NCI-H128 (cell line): ENCODE measurements at regions not wholly inside any gene's neighbourhood (a gene's known extent, or its start where the extent isn't known, plus 50 kb on each side); places are given as distances from the start of the nearest gene placed in this dataset.

Experiments used
- DNase-seq: peaks from one replicate; lab custom pipeline; 2025; ENCODE audit not compliant: unreplicated experiment; lab: John Stamatoyannopoulos, UW

DNA sequence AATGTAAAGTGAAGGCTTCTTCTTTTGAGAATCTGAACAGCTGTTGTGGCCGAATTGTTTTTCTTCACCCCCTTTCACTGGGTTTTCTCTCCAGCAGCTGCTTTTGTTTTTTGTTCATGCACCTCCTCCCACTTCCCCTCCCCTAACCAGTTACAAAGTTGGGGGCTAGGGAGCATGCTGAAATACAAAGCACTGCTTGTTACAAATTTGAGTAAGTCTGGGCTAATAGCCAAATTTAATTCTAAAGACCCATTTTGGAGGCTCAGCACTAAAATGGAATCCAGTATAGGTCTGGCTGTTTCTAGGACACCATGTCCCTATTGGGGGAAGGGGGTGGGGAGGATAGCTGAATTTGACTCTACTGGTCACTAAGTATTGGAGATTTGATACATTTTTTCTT, 89.2 kb upstream of the GPM6B start:
- no peak for DNase-seq

GRCh38 chrX:13903405-13903804, 86.5 kb upstream of the GPM6B start:
- no peak for DNase-seq

- no peak for DNase-seq
These were observed 85.5 kb upstream of the GPM6B start for GRCh38 chrX:13902406-13902805.

DNA sequence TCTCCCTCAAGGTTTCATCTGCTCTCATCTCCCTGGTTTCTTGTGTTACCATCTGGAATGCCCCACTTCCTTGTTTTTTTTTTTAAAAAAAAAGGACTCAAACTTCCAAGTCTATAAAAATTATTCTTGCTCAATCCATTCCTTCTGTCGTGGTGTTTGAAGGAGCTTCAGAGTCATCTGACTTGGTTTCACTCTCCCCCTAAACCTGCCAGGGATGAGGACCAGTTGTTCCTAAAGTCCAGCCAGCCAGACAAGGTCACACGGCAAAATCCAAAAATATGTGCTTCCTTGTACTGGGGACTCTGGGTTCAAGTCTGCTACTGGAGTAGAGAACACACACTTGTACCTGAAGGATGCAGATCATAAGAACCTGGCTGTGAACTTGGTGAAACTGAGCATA, 84.5 kb upstream of the GPM6B start:
- no peak for DNase-seq

- DNase-seq = no peak
These were observed 83.5 kb upstream of the GPM6B start for GRCh38 chrX:13900351-13900750.

DNA sequence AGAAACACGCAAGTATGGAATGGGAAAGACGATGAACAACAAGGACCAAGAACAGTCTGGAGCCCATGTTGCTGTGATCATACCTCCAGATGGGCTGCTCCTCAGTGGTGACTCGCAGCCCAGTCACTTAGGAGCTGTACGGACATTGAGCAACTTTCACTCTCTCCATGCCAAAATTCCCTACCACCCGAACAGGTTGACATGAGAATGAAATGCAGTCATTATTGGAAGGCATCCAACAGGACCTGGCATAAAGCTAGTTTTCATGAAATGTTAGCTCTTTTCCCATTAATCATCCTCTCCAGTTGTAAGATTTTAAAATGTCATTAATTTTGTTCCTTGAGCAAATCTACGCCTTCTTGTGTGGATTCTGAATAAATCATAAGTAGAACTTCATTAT, 82.7 kb upstream of the GPM6B start:
- DNase-seq = no peak

- DNase-seq = no peak
These were observed 81.7 kb upstream of the GPM6B start for GRCh38 chrX:13898603-13899002.

GRCh38 chrX:13898083-13898482, 81.2 kb upstream of the GPM6B start:
- DNase-seq = no peak

- DNase-seq = no peak
These were observed 80.7 kb upstream of the GPM6B start for GRCh38 chrX:13897566-13897965.

DNA sequence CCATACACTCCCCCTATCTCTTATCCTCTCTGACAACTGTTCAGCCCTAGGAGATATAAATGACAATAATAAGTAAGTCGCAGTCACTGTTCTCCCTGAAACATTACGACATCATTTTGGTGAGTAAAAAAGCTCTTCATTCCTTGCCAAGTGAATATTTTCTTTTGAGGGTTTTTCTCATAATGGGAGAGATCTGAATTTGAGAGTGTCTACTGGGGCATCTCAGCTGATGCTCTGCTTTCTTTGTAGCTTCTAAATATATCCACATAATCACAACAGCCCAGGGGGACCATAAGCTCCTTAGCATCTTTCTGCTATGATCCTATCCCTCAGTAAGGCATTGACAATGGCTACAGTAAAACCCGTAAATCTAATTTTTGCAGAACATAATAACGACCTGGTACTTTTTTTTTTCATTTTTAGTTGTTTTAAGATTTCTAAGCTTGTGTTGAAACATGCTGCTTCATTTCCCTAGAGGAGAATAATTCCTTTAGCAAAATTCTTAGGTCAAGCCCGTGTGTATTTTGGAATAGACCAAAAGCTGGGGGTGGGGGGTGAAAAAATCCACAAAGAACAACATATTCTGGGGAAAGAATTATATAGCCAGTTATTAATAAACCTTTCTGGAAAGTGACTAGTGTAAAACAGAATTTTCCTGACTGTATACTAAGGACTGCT, 78.1 kb upstream of the GPM6B start:
- DNase-seq = no peak

GRCh38 chrX:13893826-13894225, 76.9 kb upstream of the GPM6B start:
- DNase-seq = no peak

DNA sequence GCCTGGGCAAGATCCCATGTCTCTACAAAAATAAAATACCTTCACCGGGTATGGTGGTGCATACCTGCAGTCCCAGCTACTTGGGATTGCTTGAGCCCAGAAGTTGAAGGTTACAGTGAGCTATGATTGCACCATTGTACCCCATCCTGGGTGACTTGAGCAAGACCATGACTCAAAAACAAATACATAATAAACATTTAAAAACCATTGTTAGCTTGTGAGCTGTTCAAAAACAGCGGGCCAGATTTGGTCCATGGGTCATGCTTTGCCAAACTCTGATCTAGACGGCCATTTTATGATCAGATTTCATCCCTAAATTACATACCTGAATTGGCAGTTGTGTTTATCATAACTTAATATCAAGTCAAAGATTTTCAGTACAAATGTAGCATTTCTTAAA, 76.0 kb upstream of the GPM6B start:
- DNase-seq = no peak

GRCh38 chrX:13891377-13892140, 74.7 kb upstream of the GPM6B start:
- no peak for DNase-seq

DNA sequence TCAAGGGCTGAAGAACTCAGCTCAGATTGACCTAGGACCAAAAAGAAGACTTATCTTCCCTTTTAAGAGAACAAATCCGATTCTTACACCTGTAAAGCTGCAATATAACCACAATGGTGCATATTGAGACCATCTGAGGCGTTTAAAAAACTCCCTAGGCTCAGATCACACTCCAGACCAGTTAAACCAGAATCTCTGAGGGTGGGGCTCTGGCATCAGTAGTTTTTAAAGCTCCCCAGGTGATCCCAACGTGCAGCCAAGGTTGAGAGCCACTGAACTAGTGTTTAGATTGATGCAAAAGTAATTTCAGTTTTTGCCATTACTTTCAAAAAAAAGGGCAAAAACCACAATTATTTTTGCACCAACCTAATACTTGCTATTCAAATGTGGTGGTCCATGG, 73.9 kb upstream of the GPM6B start:
- no peak for DNase-seq

GRCh38 chrX:13888284-13888683, 71.4 kb upstream of the GPM6B start:
- no peak for DNase-seq

GRCh38 chrX:13885591-13885990, 68.7 kb upstream of the GPM6B start:
- DNase-seq = no peak

DNA sequence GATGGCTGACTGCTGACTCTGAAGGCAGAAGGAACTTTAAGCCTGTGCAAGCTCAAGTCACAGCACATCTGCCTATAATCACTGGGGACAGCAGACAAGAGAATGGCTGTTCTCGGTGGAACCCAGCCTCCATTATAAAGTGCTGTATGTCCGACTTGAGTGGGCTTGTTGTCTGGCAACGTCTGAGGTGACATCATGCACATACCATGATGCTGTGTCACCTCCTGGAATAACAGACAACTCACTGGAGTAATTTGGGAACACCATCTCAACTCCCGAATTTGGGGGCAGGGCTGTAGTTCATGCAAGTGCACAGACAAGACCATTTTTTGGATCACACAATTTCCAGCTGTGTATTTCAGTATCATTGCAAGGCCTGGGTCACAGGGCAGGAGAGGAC, 59.8 kb upstream of the GPM6B start:
- DNase-seq = no peak

DNA sequence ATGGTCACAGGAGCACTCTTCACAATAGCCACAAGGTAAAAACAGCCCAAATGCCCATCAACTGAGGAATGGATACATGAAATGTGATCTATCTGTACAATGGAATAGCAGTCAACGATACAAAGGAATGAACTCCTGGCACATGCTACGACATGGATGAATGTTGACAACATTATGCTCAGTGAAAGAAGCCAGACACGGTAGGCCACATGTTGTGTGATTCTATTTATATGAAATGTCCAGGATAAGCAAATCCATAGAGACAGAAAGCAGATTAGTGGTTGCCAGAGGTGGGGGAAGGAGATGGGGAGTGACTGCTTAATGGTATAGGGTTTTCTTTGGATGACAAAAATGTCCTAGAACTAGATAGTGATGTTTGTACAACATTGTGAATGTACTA, 58.7 kb upstream of the GPM6B start:
- no peak for DNase-seq

DNA sequence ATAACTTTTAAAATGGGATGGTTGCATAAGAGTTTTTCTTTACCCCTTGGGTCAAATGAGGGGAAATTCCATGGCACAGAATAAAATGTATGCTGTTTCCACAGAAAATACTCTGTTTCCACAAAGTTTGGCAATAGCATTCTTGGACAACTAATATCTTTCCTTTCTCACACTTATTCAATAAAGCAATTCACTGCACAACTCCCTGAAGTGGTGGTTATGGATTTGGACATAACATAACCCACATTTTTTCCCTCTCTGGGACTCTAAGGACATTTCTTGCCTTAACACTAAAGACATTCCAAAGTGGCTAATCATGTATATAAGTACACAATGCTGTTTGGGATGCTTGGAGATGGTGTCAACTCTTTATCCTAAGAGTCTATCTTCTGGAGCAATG, 51.7 kb upstream of the GPM6B start:
- DNase-seq = no peak
